ENCODE measurements at regions not wholly inside any gene's neighbourhood (a gene's known extent, or its start where the extent isn't known, plus 50 kb on each side); places are given as distances from the start of the nearest gene placed in this dataset.

GRCh38 chr7:67723591-67723990, 727.0 kb downstream of the TYW1 start:
- DNase-seq (ENCODE audit: low spot score), result no peak
- Mint-ChIP-seq H3K4me1 (ENCODE audit: low read depth) (no peaks in the 10 kb centered on the region), H3K27ac (no peak overlapping the region), H3K4me3 (ENCODE audit: low read depth) (no peak overlapping the region), H3K27me3 (ENCODE audit: low read depth) (no peaks in the 10 kb centered on the region), H3K9me3 (peaks cover 54% of the 10 kb centered on the region), H3K36me3 (ENCODE audit: low read depth) (no peaks in the 10 kb centered on the region)
- intact Hi-C loops (cut with micrococcal nuclease), result no loop called here

GRCh38 chr7:67724435-67724834, 727.8 kb downstream of the TYW1 start:
- no peak for DNase-seq (ENCODE audit: low spot score)
- Mint-ChIP-seq H3K4me3 (ENCODE audit: low read depth) (no peak overlapping the region), H3K9me3 (peaks cover 58% of the 10 kb centered on the region)

GRCh38 chr7:67724955-67725354, 728.3 kb downstream of the TYW1 start:
- DNase-seq (ENCODE audit: low spot score), result no peak
- Mint-ChIP-seq H3K4me3 (ENCODE audit: low read depth) (no peak overlapping the region), H3K27me3 (ENCODE audit: low read depth) (no peaks in the 10 kb centered on the region), H3K27ac (no peak overlapping the region), H3K36me3 (ENCODE audit: low read depth) (no peaks in the 10 kb centered on the region), H3K4me1 (ENCODE audit: low read depth) (no peaks in the 10 kb centered on the region), H3K9me3 (peaks cover 63% of the 10 kb centered on the region)
- intact Hi-C loops (cut with micrococcal nuclease), result no loop called here

More at GRCh38 chr7:67724435-67724834, 727.8 kb downstream of the TYW1 start:
- H3K36me3 Mint-ChIP-seq (ENCODE audit: low read depth), result no peaks in the 10 kb centered on the region
- intact Hi-C loops (cut with micrococcal nuclease), result no loop called here
- no peak overlapping the region for H3K27ac Mint-ChIP-seq
- H3K4me1 Mint-ChIP-seq (ENCODE audit: low read depth), result no peaks in the 10 kb centered on the region
- no peaks in the 10 kb centered on the region for H3K27me3 Mint-ChIP-seq (ENCODE audit: low read depth)

- Mint-ChIP-seq H3K9me3 (peaks cover 63% of the 10 kb centered on the region), H3K4me1 (ENCODE audit: low read depth) (no peaks in the 10 kb centered on the region), H3K27me3 (ENCODE audit: low read depth) (no peaks in the 10 kb centered on the region), H3K4me3 (ENCODE audit: low read depth) (no peak overlapping the region), H3K27ac (no peak overlapping the region), H3K36me3 (ENCODE audit: low read depth) (no peaks in the 10 kb centered on the region)
- DNase-seq (ENCODE audit: low spot score), result no peak
- intact Hi-C loops (cut with micrococcal nuclease), result no loop called here
Observed at GRCh38 chr7:67725423-67725822, 728.8 kb downstream of the TYW1 start.

- Mint-ChIP-seq H3K4me3 (ENCODE audit: low read depth) (no peak overlapping the region), H3K36me3 (ENCODE audit: low read depth) (no peaks in the 10 kb centered on the region), H3K27me3 (ENCODE audit: low read depth) (no peaks in the 10 kb centered on the region), H3K27ac (no peak overlapping the region), H3K4me1 (ENCODE audit: low read depth) (no peaks in the 10 kb centered on the region), H3K9me3 (peaks cover 72% of the 10 kb centered on the region)
- intact Hi-C loops (cut with micrococcal nuclease), result no loop called here
- DNase-seq (ENCODE audit: low spot score), result no peak
Observed at GRCh38 chr7:67729771-67730170, 733.1 kb downstream of the TYW1 start.

- Mint-ChIP-seq H3K4me1 (ENCODE audit: low read depth) (no peaks in the 10 kb centered on the region), H3K36me3 (ENCODE audit: low read depth) (no peaks in the 10 kb centered on the region), H3K4me3 (ENCODE audit: low read depth) (no peak overlapping the region), H3K27me3 (ENCODE audit: low read depth) (no peaks in the 10 kb centered on the region), H3K27ac (no peak overlapping the region), H3K9me3 (peaks cover 66% of the 10 kb centered on the region)
- no peak for DNase-seq (ENCODE audit: low spot score)
- intact Hi-C loops (cut with micrococcal nuclease), result no loop called here
Observed at GRCh38 chr7:67731704-67732103, 735.1 kb downstream of the TYW1 start.

GRCh38 chr7:67732898-67733297, 736.3 kb downstream of the TYW1 start:
- no peak overlapping the region for H3K27ac Mint-ChIP-seq
- no peak for DNase-seq (ENCODE audit: low spot score)
- H3K27me3 Mint-ChIP-seq (ENCODE audit: low read depth), result no peaks in the 10 kb centered on the region
- no peaks in the 10 kb centered on the region for H3K4me1 Mint-ChIP-seq (ENCODE audit: low read depth)
- H3K9me3 Mint-ChIP-seq, result peaks cover 68% of the 10 kb centered on the region
- no peaks in the 10 kb centered on the region for H3K36me3 Mint-ChIP-seq (ENCODE audit: low read depth)
- intact Hi-C loops (cut with micrococcal nuclease), result no loop called here
- H3K4me3 Mint-ChIP-seq (ENCODE audit: low read depth), result no peak overlapping the region

- intact Hi-C loops (cut with micrococcal nuclease), result no loop called here
- no peaks in the 10 kb centered on the region for H3K36me3 Mint-ChIP-seq (ENCODE audit: low read depth)
- no peak overlapping the region for H3K27ac Mint-ChIP-seq
- H3K4me3 Mint-ChIP-seq (ENCODE audit: low read depth), result no peak overlapping the region
- DNase-seq (ENCODE audit: low spot score), result no peak
- H3K9me3 Mint-ChIP-seq, result peaks cover 71% of the 10 kb centered on the region
- no peaks in the 10 kb centered on the region for H3K4me1 Mint-ChIP-seq (ENCODE audit: low read depth)
- H3K27me3 Mint-ChIP-seq (ENCODE audit: low read depth), result no peaks in the 10 kb centered on the region
Observed at GRCh38 chr7:67738145-67738544, 741.5 kb downstream of the TYW1 start.

GRCh38 chr7:67738958-67739357, 742.3 kb downstream of the TYW1 start:
- Mint-ChIP-seq H3K36me3 (ENCODE audit: low read depth) (no peaks in the 10 kb centered on the region), H3K4me3 (ENCODE audit: low read depth) (no peak overlapping the region), H3K9me3 (peaks cover 68% of the 10 kb centered on the region), H3K27ac (no peak overlapping the region), H3K27me3 (ENCODE audit: low read depth) (no peaks in the 10 kb centered on the region), H3K4me1 (ENCODE audit: low read depth) (no peaks in the 10 kb centered on the region)
- intact Hi-C loops (cut with micrococcal nuclease), result no loop called here
- no peak for DNase-seq (ENCODE audit: low spot score)

GRCh38 chr7:67743501-67743900, 746.9 kb downstream of the TYW1 start:
- peaks cover 57% of the 10 kb centered on the region for H3K9me3 Mint-ChIP-seq
- H3K4me3 Mint-ChIP-seq (ENCODE audit: low read depth), result no peak overlapping the region
- H3K4me1 Mint-ChIP-seq (ENCODE audit: low read depth), result no peaks in the 10 kb centered on the region
- intact Hi-C loops (cut with micrococcal nuclease), result no loop called here
- H3K36me3 Mint-ChIP-seq (ENCODE audit: low read depth), result no peaks in the 10 kb centered on the region
- no peak overlapping the region for H3K27ac Mint-ChIP-seq
- no peak for DNase-seq (ENCODE audit: low spot score)
- no peaks in the 10 kb centered on the region for H3K27me3 Mint-ChIP-seq (ENCODE audit: low read depth)

GRCh38 chr7:67752227-67752626, 755.6 kb downstream of the TYW1 start:
- H3K9me3 Mint-ChIP-seq, result peaks cover 40% of the 10 kb centered on the region
- H3K36me3 Mint-ChIP-seq (ENCODE audit: low read depth), result no peaks in the 10 kb centered on the region
- no peak overlapping the region for H3K27ac Mint-ChIP-seq
- DNase-seq (ENCODE audit: low spot score), result no peak
- no peaks in the 10 kb centered on the region for H3K4me1 Mint-ChIP-seq (ENCODE audit: low read depth)
- H3K27me3 Mint-ChIP-seq (ENCODE audit: low read depth), result no peaks in the 10 kb centered on the region
- intact Hi-C loops (cut with micrococcal nuclease), result no loop called here
- H3K4me3 Mint-ChIP-seq (ENCODE audit: low read depth), result no peak overlapping the region

GRCh38 chr7:67753891-67754290, 757.3 kb downstream of the TYW1 start:
- intact Hi-C loops (cut with micrococcal nuclease), result no loop called here
- Mint-ChIP-seq H3K4me1 (ENCODE audit: low read depth) (no peaks in the 10 kb centered on the region), H3K27ac (no peak overlapping the region), H3K36me3 (ENCODE audit: low read depth) (no peaks in the 10 kb centered on the region), H3K27me3 (ENCODE audit: low read depth) (no peaks in the 10 kb centered on the region), H3K9me3 (peaks cover 45% of the 10 kb centered on the region), H3K4me3 (ENCODE audit: low read depth) (no peak overlapping the region)
- DNase-seq (ENCODE audit: low spot score), result no peak

GRCh38 chr7:67754651-67755050, 758.0 kb downstream of the TYW1 start:
- H3K27me3 Mint-ChIP-seq (ENCODE audit: low read depth), result no peaks in the 10 kb centered on the region
- no peak overlapping the region for H3K4me3 Mint-ChIP-seq (ENCODE audit: low read depth)
- H3K4me1 Mint-ChIP-seq (ENCODE audit: low read depth), result no peaks in the 10 kb centered on the region
- intact Hi-C loops (cut with micrococcal nuclease), result no loop called here
- DNase-seq (ENCODE audit: low spot score), result no peak
- H3K9me3 Mint-ChIP-seq, result peaks cover 42% of the 10 kb centered on the region
- H3K27ac Mint-ChIP-seq, result no peak overlapping the region
- no peaks in the 10 kb centered on the region for H3K36me3 Mint-ChIP-seq (ENCODE audit: low read depth)

GRCh38 chr7:67758551-67758950, 761.9 kb downstream of the TYW1 start:
- no peak for DNase-seq (ENCODE audit: low spot score)
- H3K27ac Mint-ChIP-seq, result no peak overlapping the region
- peaks cover 53% of the 10 kb centered on the region for H3K9me3 Mint-ChIP-seq
- no peaks in the 10 kb centered on the region for H3K36me3 Mint-ChIP-seq (ENCODE audit: low read depth)
- H3K4me1 Mint-ChIP-seq (ENCODE audit: low read depth), result no peaks in the 10 kb centered on the region
- no peaks in the 10 kb centered on the region for H3K27me3 Mint-ChIP-seq (ENCODE audit: low read depth)
- no peak overlapping the region for H3K4me3 Mint-ChIP-seq (ENCODE audit: low read depth)
- intact Hi-C loops (cut with micrococcal nuclease), result no loop called here
